22Rv1 (cell line): ENCODE measurements at regions not wholly inside any gene's neighbourhood (a gene's known extent, or its start where the extent isn't known, plus 50 kb on each side); places are given as distances from the start of the nearest gene placed in this dataset.

Experiments
- H3K27ac ChIP-seq: fragments of 450-650 bp; 2 replicates; pipeline ENCODE4 v1.5.1; 2017
- CTCF ChIP-seq: fragments of 450-650 bp; IDR thresholded peaks from 2 replicates; pipeline ENCODE4 v1.5.1; 2017; ENCODE audit warnings: mild to moderate bottlenecking
- ZFX ChIP-seq: fragments of 450-650 bp; IDR thresholded peaks from 2 replicates; pipeline ENCODE4 v1.6.1; 2017; ENCODE audit warnings: antibody characterized with exemption, borderline replicate concordance

GRCh38 chr1:18041102-18041501 is 66.5 kb upstream of the IGSF21 start:
- H3K27ac ChIP-seq, result no peak overlapping the region
- TF ChIP-seq ZFX, result no peak
- no peak for TF ChIP-seq CTCF

GRCh38 chr1:18041685-18042355 is 65.8 kb upstream of the IGSF21 start:
- no peak for TF ChIP-seq ZFX
- TF ChIP-seq CTCF, result no peak
- H3K27ac ChIP-seq, result no peak overlapping the region

GRCh38 chr1:18043871-18044270 is 63.7 kb upstream of the IGSF21 start:
- TF ChIP-seq CTCF (no peak), ZFX (no peak)
- no peak overlapping the region for H3K27ac ChIP-seq

- TF ChIP-seq CTCF, result no peak
- TF ChIP-seq ZFX, result no peak
- no peak overlapping the region for H3K27ac ChIP-seq
Measured at GRCh38 chr1:18045203-18045602, 62.4 kb upstream of the IGSF21 start.

- H3K27ac ChIP-seq, result no peak overlapping the region
- TF ChIP-seq CTCF, result no peak
- TF ChIP-seq ZFX, result no peak
Measured at GRCh38 chr1:18045621-18046020, 62.0 kb upstream of the IGSF21 start.

GRCh38 chr1:18047122-18047521 is 60.5 kb upstream of the IGSF21 start:
- TF ChIP-seq ZFX (no peak), CTCF (no peak)

GRCh38 chr1:18049228-18049627 is 58.4 kb upstream of the IGSF21 start:
- no peak overlapping the region for H3K27ac ChIP-seq
- TF ChIP-seq CTCF (no peak), ZFX (no peak)

More at GRCh38 chr1:18047122-18047521, 60.5 kb upstream of the IGSF21 start:
- no peak overlapping the region for H3K27ac ChIP-seq
